ENCODE measurements at regions not wholly inside any gene's neighbourhood (a gene's known extent, or its start where the extent isn't known, plus 50 kb on each side); places are given as distances from the start of the nearest gene placed in this dataset.

GRCh38 chrX:45907786-45908185 is 637.4 kb downstream of the ZNF674 start:
- H3K4me3 ChIP-seq (replicated peaks in 1 of 3; ENCODE audit: low read depth in 2 of 3, low read length in 3 of 3): no peak overlapping the region
- H3K4me1 Mint-ChIP-seq: peaks cover 12% of the 10 kb centered on the region
- H3K27ac ChIP-seq (ENCODE audit: low read depth in 1 of 2, low read length in 2 of 2): no peak overlapping the region
- H3K4me2 ChIP-seq (replicated peaks; ENCODE audit: extremely low read depth, low read length, poor library complexity, severe bottlenecking): no peak overlapping the region
- H3K9me3 Mint-ChIP-seq: peaks cover 0 to 4% (median 0%) of the 10 kb centered on the region in 7 donors
- H3K4me1 ChIP-seq (ENCODE audit: control insufficient read depth in 1 of 2, insufficient read depth in 2 of 2, low read length in 2 of 2): peaks cover 0 to 4% of the 10 kb centered on the region in 2 donors
- H2AFZ ChIP-seq (ENCODE audit: insufficient read depth, low read depth, low read length, poor library complexity, severe bottlenecking): no peak overlapping the region
- DNase-seq: no peak
- no peaks in the 10 kb centered on the region for H3K36me3 ChIP-seq (replicated peaks in 1 of 2; ENCODE audit: control insufficient read depth in 1 of 2, insufficient read depth in 2 of 2, low read length in 2 of 2)
- H3K27me3 ChIP-seq (ENCODE audit: control insufficient read depth in 2 of 2, insufficient read depth in 2 of 2, low read length in 2 of 2): peaks cover 0 to 3% of the 10 kb centered on the region in 2 donors
- H3K36me3 Mint-ChIP-seq: no peaks in the 10 kb centered on the region
- no peak overlapping the region for H3K9ac ChIP-seq (ENCODE audit: insufficient read depth, low read length, poor library complexity, severe bottlenecking)
- no peaks in the 10 kb centered on the region for H4K20me1 ChIP-seq (ENCODE audit: insufficient read depth, low read length)
- no peak for TF ChIP-seq CTCF (IDR thresholded peaks at IDR 0.05)
- WGBS (ENCODE audit: insufficient coverage): no CpG with 5 or more reads among the region's 1 CpG
- no peaks in the 10 kb centered on the region for H3K79me2 ChIP-seq (ENCODE audit: insufficient read depth, low read length)
- H3K27me3 Mint-ChIP-seq (ENCODE audit: low read depth in 3 of 3): peaks cover 0 to 13% (median 1%) of the 10 kb centered on the region in 3 donors
- no peak overlapping the region for H3K4me3 Mint-ChIP-seq
- H3K9me3 ChIP-seq (replicated peaks in 1 of 2; ENCODE audit: control insufficient read depth in 1 of 2, insufficient read depth in 1 of 2, low read length in 2 of 2): no peaks in the 10 kb centered on the region
- intact Hi-C loops (cut with micrococcal nuclease): no loop called here
- no peak overlapping the region for H3K27ac Mint-ChIP-seq

GRCh38 chrX:45903781-45904201 is 641.4 kb downstream of the ZNF674 start:
- no peak for TF ChIP-seq CTCF (IDR thresholded peaks at IDR 0.05)
- no peaks in the 10 kb centered on the region for H3K79me2 ChIP-seq (ENCODE audit: insufficient read depth, low read length)
- Mint-ChIP-seq H3K4me1 (peaks cover 15% of the 10 kb centered on the region), H3K36me3 (no peaks in the 10 kb centered on the region), H3K27ac (peak overlapping the region in 2 of 7 donors; percentile 33 to 46), H3K4me3 (peak overlapping the region in 1 of 2 donors; percentile 65), H3K9me3 (peaks cover 0 to 2% (median 0%) of the 10 kb centered on the region in 7 donors), H3K27me3 (ENCODE audit: low read depth in 3 of 3) (peaks cover 0 to 18% (median 1%) of the 10 kb centered on the region in 3 donors)
- H4K20me1 ChIP-seq (ENCODE audit: insufficient read depth, low read length): no peaks in the 10 kb centered on the region
- H3K4me2 ChIP-seq (replicated peaks; ENCODE audit: extremely low read depth, low read length, poor library complexity, severe bottlenecking): peak overlapping the region; percentile 29
- intact Hi-C loops (cut with micrococcal nuclease): no loop called here
- no peaks in the 10 kb centered on the region for H3K27me3 ChIP-seq (ENCODE audit: control insufficient read depth in 2 of 2, insufficient read depth in 2 of 2, low read length in 2 of 2)
- no peak overlapping the region for H3K9ac ChIP-seq (ENCODE audit: insufficient read depth, low read length, poor library complexity, severe bottlenecking)
- WGBS (ENCODE audit: insufficient coverage): 7% methylated on average over 2 of the region's 5 CpGs
- H3K27ac ChIP-seq (ENCODE audit: low read depth in 1 of 2, low read length in 2 of 2): no peak overlapping the region
- H3K4me3 ChIP-seq (replicated peaks in 1 of 3; ENCODE audit: low read depth in 2 of 3, low read length in 3 of 3): peak overlapping the region in 1 of 3 experiments; percentile 23
- H2AFZ ChIP-seq (ENCODE audit: insufficient read depth, low read depth, low read length, poor library complexity, severe bottlenecking): peak overlapping the region; percentile 61
- no peak for DNase-seq
- H3K36me3 ChIP-seq (replicated peaks in 1 of 2; ENCODE audit: control insufficient read depth in 1 of 2, insufficient read depth in 2 of 2, low read length in 2 of 2): no peaks in the 10 kb centered on the region
- H3K4me1 ChIP-seq (ENCODE audit: control insufficient read depth in 1 of 2, insufficient read depth in 2 of 2, low read length in 2 of 2): peaks cover 0 to 4% of the 10 kb centered on the region in 2 donors
- no peaks in the 10 kb centered on the region for H3K9me3 ChIP-seq (replicated peaks in 1 of 2; ENCODE audit: control insufficient read depth in 1 of 2, insufficient read depth in 1 of 2, low read length in 2 of 2)
